ENCODE measurements at regions not wholly inside any gene's neighbourhood (a gene's known extent, or its start where the extent isn't known, plus 50 kb on each side); places are given as distances from the start of the nearest gene placed in this dataset.

- no peak for TF ChIP-seq CTCF (IDR thresholded peaks at IDR 0.05)
- TF ChIP-seq POLR2A (IDR thresholded peaks at IDR 0.05), result no peak
Observed at GRCh38 chr16:27636453-27637240, 86.7 kb downstream of the KATNIP start.

All from heart left ventricle (tissue), 13 donors.